ENCODE measurements at regions not wholly inside any gene's neighbourhood (a gene's known extent, or its start where the extent isn't known, plus 50 kb on each side); places are given as distances from the start of the nearest gene placed in this dataset.
"Not testable (repeated sequence)": the region's sequence is repeated elsewhere in the genome, so short reads cannot be mapped to it uniquely, and the experiment has no call there.

- no peak for DNase-seq
Observed at GRCh38 chr5:54404568-54404967, 50.9 kb upstream of the HSPB3 start.

- DNase-seq, result no peak
Observed at GRCh38 chr5:54403885-54404416, 51.5 kb upstream of the HSPB3 start.

- DNase-seq, result no peak
Observed at GRCh38 chr5:54403121-54403520, 52.4 kb upstream of the HSPB3 start.

GRCh38 chr5:54401515-54401914, 54.0 kb upstream of the HSPB3 start:
- DNase-seq, result no peak

GRCh38 chr5:54398191-54398590, 57.3 kb upstream of the HSPB3 start:
- DNase-seq, result no peak

GRCh38 chr5:54397420-54397819, 58.1 kb upstream of the HSPB3 start:
- no peak for DNase-seq

GRCh38 chr5:54393007-54393406, 62.5 kb upstream of the HSPB3 start:
- DNase-seq, result not testable (repeated sequence)

GRCh38 chr5:54390539-54391031, 64.9 kb upstream of the HSPB3 start:
- no peak for DNase-seq

GRCh38 chr5:54390015-54390414, 65.5 kb upstream of the HSPB3 start:
- DNase-seq, result peak; percentile 38

GRCh38 chr5:54389399-54389798, 66.1 kb upstream of the HSPB3 start:
- DNase-seq, result not testable (repeated sequence)

- DNase-seq, result no peak
Observed at GRCh38 chr5:54388811-54389210, 66.7 kb upstream of the HSPB3 start.

- no peak for DNase-seq
Observed at GRCh38 chr5:54388409-54388808, 67.1 kb upstream of the HSPB3 start.

GRCh38 chr5:54387659-54388232, 67.8 kb upstream of the HSPB3 start:
- no peak for DNase-seq

- DNase-seq, result no peak
Observed at GRCh38 chr5:54387031-54387430, 68.5 kb upstream of the HSPB3 start.

- DNase-seq, result no peak
Observed at GRCh38 chr5:54385994-54386393, 69.5 kb upstream of the HSPB3 start.

- no peak for DNase-seq
Observed at GRCh38 chr5:54384356-54384933, 71.1 kb upstream of the HSPB3 start.

GRCh38 chr5:54383941-54384340, 71.6 kb upstream of the HSPB3 start:
- no peak for DNase-seq

GRCh38 chr5:54383225-54383901, 72.1 kb upstream of the HSPB3 start:
- no peak for DNase-seq

- not testable (repeated sequence) for DNase-seq
Observed at GRCh38 chr5:54381319-54381718, 70.9 kb upstream of the ARL15 start.

- DNase-seq, result no peak
Observed at GRCh38 chr5:54379590-54379989, 69.2 kb upstream of the ARL15 start.

- DNase-seq, result no peak
Observed at GRCh38 chr5:54378707-54379106, 68.3 kb upstream of the ARL15 start.

- DNase-seq, result not testable (repeated sequence)
Observed at GRCh38 chr5:54377339-54377738, 67.0 kb upstream of the ARL15 start.

- DNase-seq, result no peak
Observed at GRCh38 chr5:54370982-54371381, 60.6 kb upstream of the ARL15 start.

GRCh38 chr5:54367844-54368243, 57.5 kb upstream of the ARL15 start:
- no peak for DNase-seq

Measured in NCI-H510A (cell line).